GM19043 (cell line): ENCODE measurements at regions not wholly inside any gene's neighbourhood (a gene's known extent, or its start where the extent isn't known, plus 50 kb on each side); places are given as distances from the start of the nearest gene placed in this dataset.

Source experiments
- ATAC-seq: cut with Tn5 transposase; IDR thresholded peaks from one replicate; pipeline ENCODE4 v1.9.1; 2021; ENCODE audit warnings: low read depth; ENCODE audit not compliant: unreplicated experiment

- ATAC-seq, result no peak
Measured at GRCh38 chr18:47500930-47501329, 249.5 kb upstream of the SKOR2 start.

GRCh38 chr18:47492691-47493090 lies 241.2 kb upstream of the SKOR2 start:
- ATAC-seq, result no peak

GRCh38 chr18:47490882-47491281 lies 239.4 kb upstream of the SKOR2 start:
- ATAC-seq, result no peak

GRCh38 chr18:47485221-47485797 lies 233.8 kb upstream of the SKOR2 start:
- no peak for ATAC-seq

DNA sequence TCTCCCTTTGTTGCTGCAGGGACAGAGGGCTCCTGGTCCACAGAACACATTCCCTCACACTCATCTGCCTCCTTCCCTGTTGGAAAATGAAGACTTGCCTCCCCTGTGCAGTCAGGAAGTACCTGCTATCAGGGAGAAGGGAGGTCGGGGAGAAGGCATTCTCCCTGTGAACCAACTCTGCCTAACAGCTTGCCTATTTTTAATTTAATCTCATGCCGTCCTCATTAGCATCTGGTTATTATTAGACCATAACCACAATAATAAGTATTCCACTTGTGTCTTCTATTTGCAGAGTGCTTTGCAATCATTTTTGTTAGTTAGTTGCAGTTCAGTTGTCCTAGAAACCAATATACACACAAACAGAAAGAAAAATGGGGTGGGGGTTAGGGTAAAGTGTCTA lies 232.6 kb upstream of the SKOR2 start:
- ATAC-seq, result no peak

GRCh38 chr18:47480166-47480565 lies 228.7 kb upstream of the SKOR2 start:
- no peak for ATAC-seq

DNA sequence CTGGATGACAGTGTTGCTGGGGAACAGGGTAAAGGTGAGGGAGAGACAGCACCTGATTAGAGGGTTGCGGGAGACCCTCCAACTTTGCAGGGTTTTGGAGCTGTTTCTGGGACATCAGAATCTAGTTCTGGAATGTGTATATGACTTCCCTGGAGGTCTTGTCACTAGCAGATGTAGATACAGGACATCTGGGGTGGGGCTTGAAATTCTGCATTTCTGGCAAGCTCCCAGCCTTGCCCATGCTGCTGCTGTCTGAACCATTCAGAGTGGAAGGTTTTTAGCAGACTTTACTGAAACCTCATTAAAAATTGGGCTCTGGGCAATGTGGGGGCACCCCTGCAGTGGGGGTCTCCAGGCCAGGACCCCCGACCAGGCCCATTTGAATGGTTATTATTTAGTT lies 220.3 kb upstream of the SKOR2 start:
- ATAC-seq, result no peak

DNA sequence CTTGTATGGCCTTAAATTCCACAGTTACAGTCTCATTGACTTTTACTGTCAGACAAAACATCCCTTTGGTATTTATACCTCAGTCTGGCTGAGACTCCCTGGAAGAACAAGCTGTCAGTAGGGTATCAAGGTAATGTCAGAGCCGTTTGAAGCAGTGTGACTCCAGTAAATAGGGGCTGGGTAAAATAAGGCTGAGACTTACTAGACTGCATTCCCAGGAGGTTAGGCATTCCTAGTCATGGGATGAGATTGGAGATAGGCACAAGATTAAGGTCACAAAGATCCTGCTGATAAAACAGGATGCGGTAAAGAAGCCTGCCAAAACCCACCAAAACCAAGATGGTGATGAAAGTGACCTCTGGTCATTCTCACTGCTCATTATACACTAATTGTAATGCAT lies 219.5 kb upstream of the SKOR2 start:
- ATAC-seq, result no peak

DNA sequence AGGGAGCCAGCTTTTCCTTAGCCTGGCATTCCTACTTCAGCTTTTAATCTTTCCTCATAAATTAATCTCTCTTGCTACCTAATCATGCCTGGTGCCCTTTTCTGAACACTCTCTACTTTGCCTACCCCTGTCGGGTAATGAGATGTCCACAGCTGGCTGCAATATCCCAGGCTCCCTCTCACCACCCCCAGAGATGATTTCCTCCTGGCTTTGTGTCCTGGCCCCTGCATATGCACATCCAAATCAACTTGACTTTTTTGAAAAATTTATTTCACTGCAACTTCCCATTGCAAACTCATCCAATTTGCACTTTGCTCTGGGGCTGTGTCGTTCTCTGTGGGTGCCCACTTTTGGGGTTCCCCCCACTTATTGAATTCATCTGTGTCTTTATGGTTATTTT lies 218.1 kb upstream of the SKOR2 start:
- no peak for ATAC-seq

GRCh38 chr18:47461977-47462376 lies 210.5 kb upstream of the SKOR2 start:
- ATAC-seq, result no peak

GRCh38 chr18:47461406-47461948 lies 210.0 kb upstream of the SKOR2 start:
- ATAC-seq, result no peak

DNA sequence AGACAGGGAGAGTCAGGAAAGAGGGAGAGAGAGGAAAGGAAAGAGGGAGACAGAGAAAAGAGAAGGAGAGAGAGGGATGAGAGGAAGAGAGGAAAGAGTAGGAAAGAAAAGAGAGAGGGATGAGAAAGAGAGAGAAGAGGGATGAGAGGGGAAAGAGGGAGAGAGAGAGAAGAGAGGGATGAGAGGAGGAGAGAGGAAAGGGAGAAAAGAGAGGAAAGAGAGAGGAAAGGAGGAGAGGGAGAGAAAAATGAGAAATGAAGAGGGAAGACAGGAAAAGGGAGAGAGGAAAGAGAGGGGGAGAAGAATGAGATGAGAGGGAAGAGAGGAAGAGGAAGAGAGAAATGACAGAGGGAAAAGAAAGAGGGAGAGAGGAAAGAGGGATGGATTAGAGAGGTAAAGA lies 207.0 kb upstream of the SKOR2 start:
- no peak for ATAC-seq

GRCh38 chr18:47457614-47458013 lies 206.2 kb upstream of the SKOR2 start:
- ATAC-seq, result no peak

GRCh38 chr18:47453038-47453437 lies 201.6 kb upstream of the SKOR2 start:
- ATAC-seq, result no peak

GRCh38 chr18:47448956-47449355 lies 197.5 kb upstream of the SKOR2 start:
- no peak for ATAC-seq

DNA sequence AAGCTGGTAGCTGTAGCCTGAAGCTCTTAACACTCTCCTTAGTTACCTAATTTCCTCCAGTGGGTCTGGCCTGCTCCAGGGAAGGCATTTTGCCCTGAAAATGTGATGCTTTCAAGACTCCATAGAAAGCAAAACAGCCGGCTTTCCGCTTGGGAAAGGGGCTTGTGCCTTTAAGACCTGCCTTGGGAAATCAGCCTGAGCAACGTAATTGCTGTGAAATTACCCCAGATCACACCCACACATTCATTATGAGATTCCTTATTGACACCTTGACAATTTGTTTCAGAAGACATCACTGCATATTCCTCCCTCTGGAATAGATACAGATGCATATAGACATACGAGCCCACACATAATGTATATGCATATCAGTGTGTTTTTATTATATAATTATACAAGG lies 190.5 kb upstream of the SKOR2 start:
- no peak for ATAC-seq

GRCh38 chr18:47438001-47438400 lies 186.5 kb upstream of the SKOR2 start:
- ATAC-seq, result no peak

- ATAC-seq, result no peak
Measured at GRCh38 chr18:47436871-47437270, 185.4 kb upstream of the SKOR2 start.

DNA sequence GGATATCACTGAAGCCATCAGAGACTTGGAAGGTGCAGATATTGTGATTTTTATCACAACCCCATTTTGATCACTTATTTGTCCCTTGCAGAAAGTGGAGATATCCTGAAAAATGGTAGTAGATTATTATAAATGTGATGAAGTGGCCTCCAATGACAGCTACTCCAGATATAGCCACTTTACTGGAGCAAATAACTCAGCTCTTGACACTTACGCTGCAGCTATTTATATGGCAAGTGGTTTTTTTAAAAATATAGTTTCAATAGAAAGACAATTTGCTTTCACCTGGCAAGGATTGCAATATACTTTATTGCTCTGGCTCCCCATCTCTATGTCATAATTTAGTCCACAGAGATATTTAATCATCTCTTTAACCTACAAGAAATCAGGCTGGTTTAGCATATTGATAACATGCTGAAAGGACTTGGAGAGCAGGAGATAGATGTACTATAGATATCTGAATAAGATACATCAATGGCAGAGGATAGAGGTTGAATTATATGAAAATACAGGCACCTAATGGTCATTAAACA lies 182.8 kb upstream of the SKOR2 start:
- ATAC-seq, result no peak

GRCh38 chr18:47427923-47428637 lies 176.6 kb upstream of the SKOR2 start:
- no peak for ATAC-seq

- no peak for ATAC-seq
Measured at GRCh38 chr18:47427072-47427471, 175.6 kb upstream of the SKOR2 start.

- ATAC-seq, result no peak
Measured at GRCh38 chr18:47425365-47425764, 173.9 kb upstream of the SKOR2 start.
